T-helper 2 cell treated with Interferon-gamma antibody and Interleukin-4, amounts not matched to agents 5 μg/mL and 100 μg/mL, for 36 hours (primary cell): ENCODE measurements at regions not wholly inside any gene's neighbourhood (a gene's known extent, or its start where the extent isn't known, plus 50 kb on each side); places are given as distances from the start of the nearest gene placed in this dataset.

Experiments
- DNase-seq: peaks from one replicate; pipeline ENCODE4 v3.0.0; 2021; ENCODE audit warnings: low spot score
- H3K27ac Mint-ChIP-seq: one replicate; pipeline ENCODE4 v1.8.0; 2021; ENCODE audit warnings: mild to moderate bottlenecking, mixed read lengths
- H3K27me3 Mint-ChIP-seq: one replicate; pipeline ENCODE4 v1.8.0; 2021; ENCODE audit warnings: low read depth, mixed read lengths
- H3K36me3 Mint-ChIP-seq: one replicate; pipeline ENCODE4 v1.8.0; 2021; ENCODE audit warnings: low read depth, mixed read lengths
- H3K4me1 Mint-ChIP-seq: one replicate; pipeline ENCODE4 v1.8.0; 2021; ENCODE audit warnings: low read depth, mixed read lengths
- H3K4me3 Mint-ChIP-seq: one replicate; pipeline ENCODE4 v1.8.0; 2022; ENCODE audit warnings: mild to moderate bottlenecking, moderate library complexity, mixed read lengths
- H3K9me3 Mint-ChIP-seq: one replicate; pipeline ENCODE4 v1.8.0; 2021; ENCODE audit warnings: mixed read lengths

DNA sequence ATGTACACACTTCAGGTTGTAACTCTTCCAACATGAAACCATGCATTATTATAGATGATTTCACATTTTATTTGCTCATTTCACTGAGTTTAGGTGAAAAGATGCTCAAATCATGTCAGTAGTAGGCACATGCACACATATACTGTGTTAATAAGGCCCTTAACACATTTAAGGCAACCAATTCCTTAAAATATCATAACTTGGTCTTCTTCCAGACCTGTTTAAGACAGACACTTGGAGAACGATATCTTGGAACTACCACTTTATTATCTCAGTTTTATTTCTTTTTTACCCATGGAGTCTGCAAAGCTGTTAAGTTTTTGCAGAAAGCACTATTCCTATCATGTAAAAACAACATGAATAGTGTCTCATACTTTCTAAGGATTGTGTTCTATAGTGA lies 395.2 kb upstream of the MIR17HG start:
- Mint-ChIP-seq H3K36me3 (no peaks in the 10 kb centered on the region), H3K9me3 (peaks cover 10% of the 10 kb centered on the region), H3K27ac (no peak overlapping the region), H3K4me3 (no peak overlapping the region), H3K4me1 (no peaks in the 10 kb centered on the region), H3K27me3 (no peaks in the 10 kb centered on the region)
- DNase-seq = no peak

DNA sequence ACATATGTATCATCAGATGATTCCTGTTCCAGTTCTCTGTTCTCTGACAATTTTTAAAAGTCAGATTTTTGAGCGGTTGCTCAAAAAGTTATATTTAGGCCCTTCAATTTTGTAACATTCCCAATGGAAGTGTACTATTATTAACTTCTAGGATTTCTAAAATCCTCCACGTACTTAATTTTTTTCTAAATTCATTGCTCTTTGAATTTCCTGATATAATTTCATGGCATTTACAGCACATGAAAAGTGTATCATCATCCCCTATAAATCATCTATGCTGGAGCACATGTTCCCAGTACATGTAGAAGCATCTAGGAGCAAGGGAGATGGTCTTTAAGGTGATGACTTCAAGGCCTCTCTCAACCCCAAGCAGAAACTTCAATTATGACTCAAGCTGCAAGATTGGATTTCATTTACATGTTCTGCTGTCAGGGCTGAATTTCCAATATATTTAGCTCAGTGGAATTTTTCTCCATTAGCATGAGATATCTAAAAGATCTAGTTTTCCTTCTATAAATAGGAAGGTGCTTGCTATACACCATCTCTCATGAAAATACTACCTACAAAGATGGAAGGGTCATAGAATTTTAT lies 392.8 kb upstream of the MIR17HG start:
- H3K4me1 Mint-ChIP-seq = no peaks in the 10 kb centered on the region
- H3K27me3 Mint-ChIP-seq = no peaks in the 10 kb centered on the region
- no peak overlapping the region for H3K27ac Mint-ChIP-seq
- DNase-seq = no peak
- H3K4me3 Mint-ChIP-seq = no peak overlapping the region
- H3K9me3 Mint-ChIP-seq = no peaks in the 10 kb centered on the region
- H3K36me3 Mint-ChIP-seq = no peaks in the 10 kb centered on the region

DNA sequence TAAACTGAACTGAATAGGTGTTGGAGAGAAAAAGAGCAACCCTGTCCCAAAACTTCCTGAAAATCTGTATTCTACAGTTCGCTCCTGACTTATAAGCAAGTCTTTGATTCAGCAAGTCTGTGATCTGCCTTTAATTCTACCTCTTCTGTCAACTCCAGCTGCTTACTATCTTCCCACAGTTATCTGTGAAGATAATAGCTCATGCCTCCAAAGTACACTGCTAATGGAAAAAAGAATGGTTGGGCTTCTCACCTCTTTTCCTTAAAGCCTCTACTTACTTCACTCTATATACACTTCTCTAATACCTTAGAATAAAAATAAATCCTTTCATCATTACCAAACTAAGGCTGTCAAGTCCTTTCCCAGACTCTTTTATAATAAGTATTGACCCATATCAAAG lies 391.5 kb upstream of the MIR17HG start:
- H3K9me3 Mint-ChIP-seq = no peaks in the 10 kb centered on the region
- H3K36me3 Mint-ChIP-seq = no peaks in the 10 kb centered on the region
- H3K27me3 Mint-ChIP-seq = no peaks in the 10 kb centered on the region

DNA sequence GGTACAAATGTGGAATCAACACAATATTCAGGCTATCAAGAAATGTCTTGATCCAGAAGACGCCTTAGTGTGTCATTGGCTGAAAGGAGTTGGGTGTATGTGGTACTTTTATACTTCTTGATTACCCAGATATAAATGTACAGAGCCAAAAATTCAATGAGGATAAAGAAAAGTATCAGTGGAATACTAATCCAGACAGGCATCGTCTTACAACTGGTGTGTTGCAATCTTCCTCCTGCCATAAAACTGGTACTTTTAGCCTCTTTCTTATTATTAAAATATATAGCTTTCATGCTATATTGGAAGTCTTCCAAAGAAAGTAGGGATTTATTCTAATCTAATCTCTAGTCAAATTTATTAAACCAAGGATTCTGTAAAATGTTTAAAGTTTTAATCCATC lies 388.6 kb upstream of the MIR17HG start:
- no peak overlapping the region for H3K4me3 Mint-ChIP-seq

More for the DNA sequence above, 391.5 kb upstream of the MIR17HG start:
- H3K27ac Mint-ChIP-seq = no peak overlapping the region
- DNase-seq = no peak
- no peak overlapping the region for H3K4me3 Mint-ChIP-seq
- H3K4me1 Mint-ChIP-seq = no peaks in the 10 kb centered on the region

DNA sequence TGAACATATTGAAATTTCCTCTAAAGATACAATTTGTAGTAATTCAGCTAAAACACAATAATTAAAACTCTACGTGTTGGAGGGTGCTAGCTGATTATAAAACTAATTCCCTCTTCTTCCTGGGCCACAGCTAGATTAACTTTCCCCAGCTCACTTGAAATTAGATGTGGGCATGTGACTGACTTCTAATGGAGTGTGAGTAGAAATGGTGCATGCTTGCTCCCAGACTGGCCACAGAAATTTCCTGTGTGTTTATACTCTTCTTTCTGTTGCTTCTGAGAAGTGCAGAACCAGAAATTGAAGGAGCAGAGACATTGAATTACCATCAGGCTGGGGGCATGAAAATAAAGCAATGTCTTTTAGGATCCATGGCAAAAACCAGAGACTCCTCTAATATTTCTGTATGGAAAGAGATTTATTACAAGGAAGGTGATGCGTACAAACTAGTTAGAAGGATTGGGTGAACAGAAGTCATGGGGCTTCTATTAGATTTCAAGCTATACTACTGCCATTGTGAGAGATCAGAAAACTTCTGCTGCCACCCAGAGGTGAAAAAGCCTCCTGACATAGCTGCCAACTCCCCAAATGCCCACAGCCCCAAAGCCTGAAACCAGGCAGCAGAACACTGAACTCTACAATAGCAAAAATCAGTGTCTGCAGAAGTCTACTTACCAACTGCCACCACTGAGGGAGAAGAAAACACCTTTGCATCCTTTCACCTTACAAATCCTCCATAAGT lies 379.2 kb upstream of the MIR17HG start:
- DNase-seq = no peak

More for the DNA sequence above, 388.6 kb upstream of the MIR17HG start:
- H3K27ac Mint-ChIP-seq = no peak overlapping the region
- no peaks in the 10 kb centered on the region for H3K36me3 Mint-ChIP-seq
- DNase-seq = no peak
- H3K9me3 Mint-ChIP-seq = no peaks in the 10 kb centered on the region
- H3K27me3 Mint-ChIP-seq = no peaks in the 10 kb centered on the region
- H3K4me1 Mint-ChIP-seq = no peaks in the 10 kb centered on the region

DNA sequence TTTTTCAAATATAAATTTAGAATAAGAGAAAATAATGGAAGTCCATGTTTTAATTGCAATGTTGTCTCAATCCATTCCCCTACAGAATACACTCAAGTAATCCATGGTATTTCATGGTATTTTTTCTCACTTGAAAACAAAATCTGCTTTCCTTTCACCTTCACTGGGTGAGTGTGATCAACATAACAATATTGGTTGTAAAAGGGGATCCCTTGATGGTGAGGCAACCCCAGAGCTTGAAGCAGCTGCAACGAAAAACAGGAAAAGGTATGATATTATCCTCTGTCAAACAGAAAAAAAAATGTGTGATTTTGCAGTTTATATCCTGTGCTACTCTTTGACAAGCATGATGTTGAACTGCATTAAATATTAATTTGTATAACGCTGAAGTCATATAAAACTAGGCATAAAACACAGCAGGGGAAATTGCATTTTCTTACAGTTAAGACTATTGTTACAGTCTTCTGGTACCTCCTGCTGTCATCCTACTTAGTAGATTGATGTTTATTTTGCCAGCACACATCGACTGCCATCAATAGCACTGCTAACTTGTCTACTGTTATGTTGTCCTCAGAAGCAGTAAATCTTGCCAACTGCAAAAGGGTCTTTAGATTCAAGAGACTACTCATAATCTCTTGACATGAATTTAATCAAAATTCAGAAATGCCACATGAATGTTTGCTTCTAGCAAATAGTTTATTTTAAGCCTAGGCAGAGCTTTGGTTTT lies 373.1 kb upstream of the MIR17HG start:
- H3K9me3 Mint-ChIP-seq = peaks cover 4% of the 10 kb centered on the region
- no peaks in the 10 kb centered on the region for H3K4me1 Mint-ChIP-seq
- DNase-seq = no peak
- H3K27ac Mint-ChIP-seq = no peak overlapping the region
- no peak overlapping the region for H3K4me3 Mint-ChIP-seq
- no peaks in the 10 kb centered on the region for H3K27me3 Mint-ChIP-seq
- no peaks in the 10 kb centered on the region for H3K36me3 Mint-ChIP-seq

More for the DNA sequence above, 379.2 kb upstream of the MIR17HG start:
- Mint-ChIP-seq H3K4me3 (no peak overlapping the region), H3K27me3 (no peaks in the 10 kb centered on the region), H3K4me1 (no peaks in the 10 kb centered on the region), H3K9me3 (peaks cover 5% of the 10 kb centered on the region), H3K27ac (no peak overlapping the region), H3K36me3 (no peaks in the 10 kb centered on the region)

DNA sequence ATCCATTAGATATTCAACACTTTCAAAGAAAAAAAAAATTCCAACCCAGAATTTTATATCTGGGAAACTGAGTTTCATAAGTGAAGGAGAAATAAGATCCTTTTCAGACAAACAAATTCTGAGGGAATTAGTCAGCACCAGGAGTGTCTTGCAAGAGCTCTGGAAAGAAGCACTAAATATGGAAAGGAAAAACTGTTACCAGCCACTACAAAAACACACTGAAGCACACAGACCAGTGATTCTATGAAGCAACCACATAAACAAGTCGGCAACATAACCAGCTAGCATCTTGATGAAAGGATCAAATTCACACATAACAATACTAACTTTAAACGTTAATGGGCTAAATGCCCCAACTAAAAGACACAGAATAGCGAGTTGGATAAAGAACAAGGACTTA lies 368.4 kb upstream of the MIR17HG start:
- no peak overlapping the region for H3K4me3 Mint-ChIP-seq
- no peaks in the 10 kb centered on the region for H3K36me3 Mint-ChIP-seq
- H3K4me1 Mint-ChIP-seq = no peaks in the 10 kb centered on the region
- no peak for DNase-seq
- no peaks in the 10 kb centered on the region for H3K9me3 Mint-ChIP-seq
- H3K27ac Mint-ChIP-seq = no peak overlapping the region
- H3K27me3 Mint-ChIP-seq = no peaks in the 10 kb centered on the region

DNA sequence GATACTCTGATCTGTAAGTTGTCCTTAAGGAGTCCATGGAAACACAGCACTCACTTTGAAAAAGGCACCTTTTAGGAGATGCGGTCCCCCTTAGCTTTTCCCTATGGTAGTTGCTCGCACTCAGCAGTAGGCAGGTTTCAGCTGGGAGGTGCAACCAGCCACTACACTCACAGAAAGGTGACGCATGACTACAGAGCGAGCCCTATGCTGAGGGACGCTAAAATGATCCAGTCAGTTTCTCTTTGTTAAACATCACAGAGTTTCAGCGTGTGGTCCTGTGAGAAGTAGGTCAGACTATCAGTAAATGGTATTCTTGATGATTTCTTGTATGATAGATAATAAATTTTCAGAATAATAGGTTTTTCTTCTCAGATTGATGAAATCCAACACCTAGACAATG lies 362.7 kb upstream of the MIR17HG start:
- Mint-ChIP-seq H3K4me3 (no peak overlapping the region), H3K4me1 (no peaks in the 10 kb centered on the region), H3K27me3 (no peaks in the 10 kb centered on the region), H3K9me3 (no peaks in the 10 kb centered on the region), H3K36me3 (no peaks in the 10 kb centered on the region), H3K27ac (no peak overlapping the region)
- no peak for DNase-seq

DNA sequence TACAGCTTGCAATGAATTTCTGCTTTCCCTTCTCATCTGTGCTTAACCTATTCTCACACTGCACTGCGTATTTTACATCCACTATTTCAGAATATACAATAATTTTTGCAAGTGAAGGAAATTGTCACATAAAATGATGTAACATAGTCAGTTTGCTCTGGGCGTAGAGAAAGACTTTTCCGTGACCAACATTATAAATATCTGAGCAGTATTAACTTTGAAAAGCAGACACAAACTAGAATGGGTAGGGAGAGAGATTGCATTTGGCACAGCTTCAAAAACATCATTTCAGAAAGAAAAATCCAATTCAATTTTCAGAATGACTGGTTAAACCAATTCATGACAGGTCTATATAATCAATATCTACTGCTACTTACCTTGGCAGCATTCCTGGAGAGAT lies 352.5 kb upstream of the MIR17HG start:
- DNase-seq = no peak
- H3K9me3 Mint-ChIP-seq = no peaks in the 10 kb centered on the region
- H3K4me1 Mint-ChIP-seq = no peaks in the 10 kb centered on the region
- H3K4me3 Mint-ChIP-seq = no peak overlapping the region
- H3K27ac Mint-ChIP-seq = no peak overlapping the region
- H3K36me3 Mint-ChIP-seq = no peaks in the 10 kb centered on the region
- H3K27me3 Mint-ChIP-seq = no peaks in the 10 kb centered on the region

DNA sequence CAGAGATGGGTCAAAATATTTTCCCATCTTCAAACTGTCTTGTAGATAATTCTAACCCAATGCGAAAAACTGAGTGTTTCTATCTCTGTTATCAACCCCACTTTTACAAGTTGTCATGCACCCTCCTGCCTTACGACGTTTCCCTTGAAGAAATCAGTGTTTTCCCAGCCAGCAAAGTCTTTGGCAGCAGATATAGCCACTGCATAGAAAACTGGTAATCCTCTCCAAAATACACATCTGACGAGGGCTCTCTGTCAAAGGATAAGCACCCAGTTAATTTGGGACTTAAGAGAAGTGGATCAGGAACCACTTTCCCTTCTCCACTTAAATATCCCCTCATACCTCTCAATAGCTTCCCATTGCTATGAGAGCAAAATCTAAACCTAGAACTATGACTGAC lies 351.9 kb upstream of the MIR17HG start:
- no peak overlapping the region for H3K27ac Mint-ChIP-seq

DNA sequence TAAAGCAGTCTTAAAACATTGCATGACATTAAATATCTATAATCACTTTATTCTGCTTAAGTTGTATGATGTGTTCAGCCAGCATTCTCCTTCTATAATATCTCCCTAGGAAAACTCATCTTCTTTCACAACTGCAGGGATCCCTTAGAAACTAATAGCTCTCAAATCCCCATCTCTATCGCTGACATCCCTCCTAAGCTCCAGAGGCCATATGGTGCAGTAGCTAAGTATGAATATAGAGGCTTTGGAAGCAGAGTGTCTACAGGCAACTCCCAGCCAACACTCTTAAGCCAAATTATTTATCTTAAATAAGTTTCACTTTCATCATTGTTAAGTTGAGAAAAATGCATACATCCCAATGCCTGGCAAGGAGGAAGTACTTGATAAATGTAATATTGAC lies 349.5 kb upstream of the MIR17HG start:
- Mint-ChIP-seq H3K4me3 (no peak overlapping the region), H3K27ac (no peak overlapping the region), H3K9me3 (no peaks in the 10 kb centered on the region), H3K36me3 (no peaks in the 10 kb centered on the region), H3K27me3 (no peaks in the 10 kb centered on the region), H3K4me1 (no peaks in the 10 kb centered on the region)
- no peak for DNase-seq

More for the DNA sequence above, 351.9 kb upstream of the MIR17HG start:
- Mint-ChIP-seq H3K4me1 (no peaks in the 10 kb centered on the region), H3K4me3 (no peak overlapping the region), H3K9me3 (no peaks in the 10 kb centered on the region), H3K36me3 (no peaks in the 10 kb centered on the region), H3K27me3 (no peaks in the 10 kb centered on the region)
- no peak for DNase-seq

DNA sequence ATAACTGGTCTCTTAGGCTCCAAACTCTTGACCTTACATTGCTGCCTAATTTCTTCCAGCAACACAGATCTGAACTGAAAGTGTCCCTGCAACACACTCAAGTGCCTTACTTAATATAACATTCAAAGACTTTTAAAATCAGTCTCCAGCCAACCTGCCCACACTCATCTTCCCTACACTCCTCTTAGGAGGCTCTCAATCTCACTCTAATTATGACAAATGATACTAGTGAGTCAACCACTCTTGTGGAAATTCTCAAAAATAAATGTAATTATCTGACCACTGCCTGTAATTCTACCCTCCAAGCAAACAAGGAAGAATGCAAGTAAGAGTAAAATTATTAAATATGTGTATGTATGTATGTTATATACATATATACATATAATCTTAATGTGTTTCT lies 348.1 kb upstream of the MIR17HG start:
- no peaks in the 10 kb centered on the region for H3K36me3 Mint-ChIP-seq
- no peaks in the 10 kb centered on the region for H3K4me1 Mint-ChIP-seq
- no peaks in the 10 kb centered on the region for H3K27me3 Mint-ChIP-seq
- no peak overlapping the region for H3K27ac Mint-ChIP-seq
- no peak overlapping the region for H3K4me3 Mint-ChIP-seq
- DNase-seq = no peak
- no peaks in the 10 kb centered on the region for H3K9me3 Mint-ChIP-seq

DNA sequence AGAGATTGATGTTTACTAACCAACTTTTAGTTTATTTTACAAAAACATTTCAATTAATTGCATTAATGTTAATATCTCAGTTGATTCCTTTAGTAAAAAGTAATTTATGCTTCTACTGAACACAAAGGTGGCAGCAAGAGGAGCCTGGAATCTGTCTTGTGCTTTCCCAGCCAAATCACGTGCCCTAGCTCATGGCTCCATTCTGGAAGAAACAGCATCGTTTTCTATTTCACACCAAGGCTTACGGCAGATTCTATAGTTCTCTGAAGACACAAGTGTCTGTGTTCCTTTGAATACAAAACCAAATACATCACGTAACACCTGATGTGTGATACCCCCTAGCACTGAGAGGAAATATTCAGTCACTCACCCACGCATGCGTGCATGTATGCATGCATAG lies 346.1 kb upstream of the MIR17HG start:
- Mint-ChIP-seq H3K27me3 (no peaks in the 10 kb centered on the region), H3K4me3 (no peak overlapping the region), H3K36me3 (no peaks in the 10 kb centered on the region), H3K4me1 (no peaks in the 10 kb centered on the region), H3K27ac (no peak overlapping the region), H3K9me3 (no peaks in the 10 kb centered on the region)
- no peak for DNase-seq

DNA sequence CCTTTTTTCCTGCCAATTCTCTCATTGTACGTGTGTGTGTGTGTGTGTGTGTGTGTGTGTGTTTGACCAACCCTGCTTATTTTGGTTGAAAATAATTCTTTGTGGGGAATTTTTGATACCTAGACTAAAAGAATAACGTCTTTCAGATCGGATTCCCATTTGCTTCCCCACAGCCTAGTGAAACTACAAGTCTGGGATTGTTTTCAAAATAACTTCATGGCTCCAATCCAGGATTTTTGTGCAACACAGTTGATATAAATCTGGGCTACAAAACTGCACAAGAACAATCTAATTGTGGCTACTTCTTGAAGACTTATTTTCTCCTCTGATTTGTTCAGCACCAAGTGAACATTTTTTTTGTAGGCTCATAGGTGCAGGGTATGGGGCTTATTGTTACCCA lies 332.8 kb upstream of the MIR17HG start:
- Mint-ChIP-seq H3K4me1 (no peaks in the 10 kb centered on the region), H3K9me3 (no peaks in the 10 kb centered on the region), H3K27me3 (no peaks in the 10 kb centered on the region), H3K36me3 (no peaks in the 10 kb centered on the region), H3K4me3 (no peak overlapping the region), H3K27ac (no peak overlapping the region)
- no peak for DNase-seq
